Neural progenitor cell (in vitro differentiated cells): ENCODE measurements at regions not wholly inside any gene's neighbourhood (a gene's known extent, or its start where the extent isn't known, plus 50 kb on each side); places are given as distances from the start of the nearest gene placed in this dataset.

ENCODE experiments used
- CTCF ChIP-seq: fragments of 200-600 bp; sonication (generic); IDR thresholded peaks from 2 replicates; pipeline ENCODE4 v1.5.1; 2017; ENCODE audit warnings: antibody characterized with exemption, mild to moderate bottlenecking
- EZH2 ChIP-seq: fragments of 200-600 bp; sonication (generic); IDR thresholded peaks from 2 replicates; pipeline ENCODE4 v1.6.1; 2017; ENCODE audit warnings: antibody characterized with exemption, mild to moderate bottlenecking, moderate library complexity
- EZH2phosphoT487 ChIP-seq: fragments of 200-600 bp; sonication (generic); IDR thresholded peaks from 2 replicates; pipeline ENCODE4 v1.6.1; 2017; ENCODE audit warnings: antibody characterized with exemption

GRCh38 chr18:24584205-24584604, 123.8 kb downstream of the HRH4 start:
- no peak for TF ChIP-seq CTCF
- TF ChIP-seq EZH2, result no peak
- TF ChIP-seq EZH2phosphoT487, result no peak
